ENCODE measurements at regions not wholly inside any gene's neighbourhood (a gene's known extent, or its start where the extent isn't known, plus 50 kb on each side); places are given as distances from the start of the nearest gene placed in this dataset.

DNA sequence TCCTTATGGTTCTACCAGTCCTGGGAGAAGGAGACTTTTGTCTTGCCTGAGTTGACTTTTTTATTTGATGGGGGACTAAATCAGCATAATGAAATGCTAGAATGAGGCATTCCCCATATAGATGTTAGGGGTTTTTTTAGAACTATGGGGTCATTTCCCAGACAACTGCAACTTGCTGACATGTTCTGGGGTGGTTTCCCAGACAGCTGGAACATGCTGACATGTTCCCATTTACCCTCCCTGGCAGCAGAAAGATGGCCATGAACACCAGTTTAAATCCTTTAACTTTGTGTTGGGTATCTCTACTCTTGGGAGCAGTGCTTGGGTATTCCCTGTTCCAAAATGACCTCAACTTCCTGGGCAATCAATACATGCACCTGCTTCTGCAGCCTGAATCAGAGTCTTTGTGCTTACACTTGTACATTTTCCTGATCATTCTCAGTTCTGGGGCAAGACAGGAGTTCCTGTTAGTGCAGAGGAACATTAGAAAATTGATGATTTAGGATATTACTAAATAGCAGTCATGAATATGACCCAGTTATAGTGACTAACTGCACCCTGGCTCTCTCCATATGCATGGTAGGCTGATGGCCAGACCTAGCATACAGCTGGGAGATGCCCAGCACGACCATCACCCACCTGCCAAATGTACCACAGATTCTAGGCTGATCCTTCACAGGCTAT is 75.4 kb upstream of the CD5L start:
- H3K36me3 ChIP-seq (replicated peaks; ENCODE audit: low read depth, low read length) = no peaks in the 10 kb centered on the region
- H3K79me2 ChIP-seq (ENCODE audit: low read length) = no peaks in the 10 kb centered on the region
- TF ChIP-seq CTCF (IDR thresholded peaks at IDR 0.05; ENCODE audit: low read depth, low read length) (no peak), EZH2phosphoT487 (IDR thresholded peaks at IDR 0.05; ENCODE audit: low read depth) (no peak)
- H4K20me1 ChIP-seq (ENCODE audit: insufficient read depth, low read length) = no peaks in the 10 kb centered on the region
- peaks cover 60% of the 10 kb centered on the region for H3K27me3 ChIP-seq (ENCODE audit: low read depth, low read length)
- H3K9me3 ChIP-seq (ENCODE audit: insufficient read depth, low read length) = no peaks in the 10 kb centered on the region
- peaks cover 13% of the 10 kb centered on the region for H3K4me1 ChIP-seq (ENCODE audit: low read length)
- H2AFZ ChIP-seq (ENCODE audit: low read depth, low read length) = no peak overlapping the region
- H3K9ac ChIP-seq (ENCODE audit: low read length) = no peak overlapping the region
- no peak overlapping the region for H3K27ac ChIP-seq (ENCODE audit: low read length)
- H3K4me2 ChIP-seq (ENCODE audit: low read length) = no peak overlapping the region
- no peak overlapping the region for H3K4me3 ChIP-seq (ENCODE audit: low read length)

GRCh38 chr1:157920748-157921147 is 72.7 kb upstream of the KIRREL1 start:
- H3K27me3 ChIP-seq (ENCODE audit: low read depth, low read length) = peaks cover 40% of the 10 kb centered on the region
- no peak for TF ChIP-seq EZH2phosphoT487 (IDR thresholded peaks at IDR 0.05; ENCODE audit: low read depth)
- TF ChIP-seq CTCF (IDR thresholded peaks at IDR 0.05; ENCODE audit: low read depth, low read length) = no peak
- H3K9me3 ChIP-seq (ENCODE audit: insufficient read depth, low read length) = no peaks in the 10 kb centered on the region

DNA sequence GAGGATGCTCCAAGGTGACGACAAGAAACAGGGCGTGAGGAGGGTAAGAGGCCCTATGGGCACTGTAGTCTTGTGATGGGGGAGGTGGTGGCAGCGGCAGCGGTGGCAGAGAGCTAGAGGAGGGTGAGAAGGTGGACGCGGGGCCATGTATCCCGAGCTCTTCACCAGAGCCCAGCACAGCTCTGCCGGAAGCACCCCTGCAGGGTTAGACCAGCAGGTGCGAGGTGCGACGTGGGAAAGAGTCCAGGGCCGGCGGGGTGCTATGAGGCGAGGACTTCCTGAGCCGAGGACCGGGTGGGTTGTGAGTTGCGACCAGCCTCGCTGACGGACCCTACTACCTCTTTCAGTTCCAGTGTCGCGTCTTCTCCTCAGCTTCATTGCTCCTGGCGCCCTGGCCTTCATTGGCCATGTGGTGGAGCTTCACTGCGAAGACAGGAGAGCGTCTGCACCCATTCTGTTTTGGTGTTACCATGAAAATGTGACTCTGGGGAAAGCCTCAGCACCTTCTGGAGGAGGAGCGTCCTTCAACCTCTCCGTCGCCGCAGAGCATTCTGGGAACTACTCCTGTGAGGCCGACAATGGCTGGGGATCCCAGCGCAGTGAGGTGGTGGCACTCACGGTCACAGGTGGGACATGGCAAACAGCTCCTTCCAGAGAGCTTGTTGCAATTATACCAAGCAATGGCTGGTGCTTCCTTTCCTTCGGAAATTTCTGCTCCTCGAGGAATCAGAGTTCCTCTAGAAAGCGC is 67.9 kb upstream of the KIRREL1 start:
- Histone ChIP-seq H2AFZ (ENCODE audit: low read depth, low read length) (no peak overlapping the region), H3K36me3 (replicated peaks; ENCODE audit: low read depth, low read length) (no peaks in the 10 kb centered on the region), H3K27me3 (ENCODE audit: low read depth, low read length) (peaks cover under 1% of the 10 kb centered on the region; the same call in 1 of the 2 replicates), H3K4me3 (ENCODE audit: low read length) (no peak overlapping the region), H3K4me2 (ENCODE audit: low read length) (no peak overlapping the region), H3K27ac (ENCODE audit: low read length) (no peak overlapping the region), H3K79me2 (ENCODE audit: low read length) (no peaks in the 10 kb centered on the region), H3K9me3 (ENCODE audit: insufficient read depth, low read length) (no peaks in the 10 kb centered on the region), H4K20me1 (ENCODE audit: insufficient read depth, low read length) (no peaks in the 10 kb centered on the region), H3K9ac (ENCODE audit: low read length) (no peak overlapping the region), H3K4me1 (ENCODE audit: low read length) (peaks cover 10% of the 10 kb centered on the region)
- no peak for TF ChIP-seq CTCF (IDR thresholded peaks at IDR 0.05; ENCODE audit: low read depth, low read length)
- TF ChIP-seq EZH2phosphoT487 (IDR thresholded peaks at IDR 0.05; ENCODE audit: low read depth) = no peak

More at GRCh38 chr1:157920748-157921147, 72.7 kb upstream of the KIRREL1 start:
- no peak overlapping the region for H3K9ac ChIP-seq (ENCODE audit: low read length)
- peak overlapping the region; percentile 31 for H3K4me2 ChIP-seq (ENCODE audit: low read length)
- H2AFZ ChIP-seq (ENCODE audit: low read depth, low read length) = no peak overlapping the region
- H3K79me2 ChIP-seq (ENCODE audit: low read length) = no peaks in the 10 kb centered on the region
- H4K20me1 ChIP-seq (ENCODE audit: insufficient read depth, low read length) = no peaks in the 10 kb centered on the region
- H3K36me3 ChIP-seq (replicated peaks; ENCODE audit: low read depth, low read length) = no peaks in the 10 kb centered on the region
- H3K4me1 ChIP-seq (ENCODE audit: low read length) = peaks cover 13% of the 10 kb centered on the region
- no peak overlapping the region for H3K4me3 ChIP-seq (ENCODE audit: low read length)
- no peak overlapping the region for H3K27ac ChIP-seq (ENCODE audit: low read length)

DNA sequence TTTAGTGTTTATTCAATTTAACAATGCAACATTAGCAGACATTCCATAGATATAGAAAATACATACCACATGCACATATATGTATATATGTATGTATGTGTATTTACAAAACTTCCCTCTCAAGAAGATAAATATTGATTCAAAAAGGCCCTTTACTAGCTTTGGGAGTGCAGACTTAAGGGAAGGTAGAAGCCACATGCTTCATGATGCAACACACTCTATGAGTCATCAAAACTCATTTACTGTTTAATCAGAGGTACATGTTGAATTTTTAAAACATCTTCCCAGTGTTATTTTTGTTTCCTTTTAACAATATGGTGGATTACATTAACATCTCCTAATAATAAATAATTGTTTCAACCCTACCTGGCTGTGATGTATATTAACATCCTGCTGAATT is 61.4 kb upstream of the KIRREL1 start:
- Histone ChIP-seq H3K4me2 (ENCODE audit: low read length) (no peak overlapping the region), H3K9me3 (ENCODE audit: insufficient read depth, low read length) (no peaks in the 10 kb centered on the region), H3K27ac (ENCODE audit: low read length) (no peak overlapping the region), H2AFZ (ENCODE audit: low read depth, low read length) (no peak overlapping the region), H3K4me3 (ENCODE audit: low read length) (no peak overlapping the region), H3K36me3 (replicated peaks; ENCODE audit: low read depth, low read length) (no peaks in the 10 kb centered on the region), H3K79me2 (ENCODE audit: low read length) (no peaks in the 10 kb centered on the region), H3K4me1 (ENCODE audit: low read length) (no peaks in the 10 kb centered on the region), H4K20me1 (ENCODE audit: insufficient read depth, low read length) (no peaks in the 10 kb centered on the region), H3K27me3 (ENCODE audit: low read depth, low read length) (peaks cover 4% of the 10 kb centered on the region; the same call in 1 of the 2 replicates), H3K9ac (ENCODE audit: low read length) (no peak overlapping the region)
- TF ChIP-seq CTCF (IDR thresholded peaks at IDR 0.05; ENCODE audit: low read depth, low read length) = no peak
- TF ChIP-seq EZH2phosphoT487 (IDR thresholded peaks at IDR 0.05; ENCODE audit: low read depth) = no peak

All from OCI-LY3 (cell line).